NAMALWA (cell line): ENCODE measurements at regions not wholly inside any gene's neighbourhood (a gene's known extent, or its start where the extent isn't known, plus 50 kb on each side); places are given as distances from the start of the nearest gene placed in this dataset.

Experiments
- DNase-seq: peaks from one replicate; pipeline ENCODE4 v3.0.0-alpha.2; 2015; ENCODE audit warnings: low spot score

- DNase-seq: no peak
Measured at GRCh38 chr6:9405825-9406224, 970.5 kb upstream of the SLC35B3 start.

DNA sequence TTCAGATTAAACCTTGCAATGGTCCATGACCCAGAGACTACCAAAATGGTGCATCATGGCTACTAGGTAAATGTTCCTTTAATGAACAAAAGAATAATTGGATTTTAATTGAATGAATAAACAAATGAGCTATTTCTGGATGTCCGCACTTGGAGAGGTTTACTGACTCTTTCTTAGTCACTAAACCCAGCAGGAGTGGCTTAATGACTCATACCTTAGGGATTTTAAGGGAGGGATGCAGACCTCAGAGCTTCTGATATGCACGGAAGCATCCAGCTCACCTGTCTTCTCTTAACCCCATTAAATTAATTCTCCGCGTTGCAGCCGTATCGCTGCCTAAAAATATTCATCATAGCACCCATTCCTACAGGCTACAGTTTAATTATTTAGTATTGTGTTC is 970.0 kb upstream of the SLC35B3 start:
- DNase-seq: no peak

DNA sequence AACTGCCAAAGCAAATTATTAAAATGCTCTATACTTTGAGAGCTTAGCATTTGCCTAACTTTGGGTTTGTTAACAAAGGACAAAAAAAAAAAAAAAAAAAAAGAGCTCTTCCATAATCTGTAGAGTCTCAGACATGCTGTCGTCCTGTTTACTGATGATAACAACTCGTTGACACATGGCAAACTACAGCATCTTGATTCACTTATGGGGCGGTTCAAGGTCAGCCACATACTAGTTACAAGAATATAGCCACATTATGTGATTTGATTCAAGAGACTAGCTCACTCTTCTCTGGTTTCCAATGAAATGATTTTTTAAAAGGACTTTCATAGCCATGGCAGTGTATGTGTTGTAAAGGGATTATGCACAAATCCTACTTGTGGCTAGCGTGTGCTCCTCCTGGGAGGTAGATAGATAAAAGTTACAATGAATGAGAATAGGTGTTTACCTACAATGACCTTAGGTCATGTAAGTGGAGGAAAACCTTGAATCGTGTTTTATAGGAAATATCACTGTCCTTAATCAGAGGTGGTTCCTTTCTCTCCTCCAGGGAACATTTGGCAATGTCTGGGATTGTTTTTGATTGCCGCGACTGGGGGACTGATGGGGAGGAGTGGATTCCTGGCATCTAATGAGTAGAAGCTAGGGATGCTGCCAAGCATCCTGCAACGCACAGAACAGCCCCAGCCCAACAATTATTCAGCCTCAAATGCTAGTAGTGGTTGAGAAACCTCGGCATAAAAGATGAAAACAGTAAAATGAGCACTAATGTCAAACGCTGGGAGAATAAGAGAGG is 969.2 kb upstream of the SLC35B3 start:
- no peak for DNase-seq

- no peak for DNase-seq
Measured at GRCh38 chr6:9403736-9404135, 968.4 kb upstream of the SLC35B3 start.

DNA sequence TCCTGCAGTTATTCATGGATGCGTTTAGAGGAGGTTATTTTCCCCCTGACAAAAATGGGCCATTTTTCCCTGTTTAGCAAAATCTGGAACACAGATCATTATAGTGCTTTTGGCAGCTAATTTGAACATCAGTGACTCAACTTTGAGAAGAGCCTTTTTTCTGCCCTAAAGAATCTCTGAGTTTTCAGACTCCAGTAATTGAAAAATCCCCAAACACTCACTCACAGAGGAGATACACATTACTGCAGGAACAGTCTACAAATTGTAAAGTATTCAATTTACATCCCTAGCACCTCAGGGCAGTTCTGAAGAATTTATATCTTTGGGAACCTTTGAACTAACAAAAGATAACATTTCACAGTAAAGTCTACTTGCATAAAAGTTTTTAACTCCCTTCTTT is 966.6 kb upstream of the SLC35B3 start:
- no peak for DNase-seq

- DNase-seq: no peak
Measured at GRCh38 chr6:9399916-9400315, 964.6 kb upstream of the SLC35B3 start.

- DNase-seq: no peak
Measured at GRCh38 chr6:9398767-9399373, 963.5 kb upstream of the SLC35B3 start.

DNA sequence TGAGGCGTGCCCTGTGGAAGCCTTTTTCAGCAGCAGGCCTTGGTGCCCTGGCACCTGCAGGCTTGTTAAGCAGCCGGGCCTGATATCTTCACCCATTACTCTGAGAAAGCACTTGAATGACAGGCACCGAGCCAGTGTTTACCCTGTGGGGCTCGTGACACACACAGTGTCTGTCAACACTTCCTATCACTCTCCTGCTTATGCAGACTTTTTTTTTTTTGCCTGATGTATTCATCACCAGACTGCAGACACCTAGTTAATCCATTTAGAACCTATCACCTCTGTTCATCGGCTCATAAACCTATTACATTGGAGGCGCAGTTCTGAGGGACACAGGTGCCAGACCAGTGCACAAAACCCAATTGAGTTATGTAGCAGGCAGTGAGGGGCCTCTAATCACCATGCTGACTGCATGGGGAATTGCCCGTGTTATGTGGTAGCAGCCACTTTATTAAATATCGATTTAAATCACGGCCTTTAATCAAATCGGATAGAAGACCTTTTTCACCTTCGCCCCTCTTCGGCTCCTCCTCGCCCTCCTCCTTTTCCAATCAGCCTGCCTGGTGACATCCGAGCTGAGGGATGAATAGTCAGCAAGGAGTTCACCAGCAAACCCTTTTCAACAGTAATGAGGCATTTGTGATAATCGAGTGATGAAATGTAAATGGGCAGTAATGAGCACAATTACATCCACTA is 962.9 kb upstream of the SLC35B3 start:
- DNase-seq: no peak

DNA sequence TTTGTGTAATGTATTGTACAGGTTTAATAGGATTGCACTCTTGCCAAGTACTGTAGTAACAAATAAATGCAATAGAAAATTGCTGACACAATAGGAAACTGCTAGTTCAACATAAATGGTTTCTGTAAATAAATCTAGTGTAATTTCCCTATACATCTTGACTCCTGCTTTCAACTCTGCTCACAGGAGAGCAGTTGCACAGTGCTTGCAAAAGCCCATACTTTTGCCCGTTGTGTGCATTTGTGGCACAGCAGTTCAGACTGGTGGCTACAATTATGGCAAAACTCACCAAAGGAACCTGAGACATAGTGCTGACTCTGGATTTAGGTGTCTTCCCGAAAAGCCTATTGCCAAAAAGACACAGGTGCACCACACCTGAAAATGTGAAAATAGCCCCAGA is 953.3 kb upstream of the SLC35B3 start:
- no peak for DNase-seq

GRCh38 chr6:9380568-9380967 is 945.2 kb upstream of the SLC35B3 start:
- DNase-seq: no peak

- DNase-seq: no peak
Measured at GRCh38 chr6:9373308-9373707, 938.0 kb upstream of the SLC35B3 start.

GRCh38 chr6:9370480-9370879 is 935.1 kb upstream of the SLC35B3 start:
- no peak for DNase-seq

GRCh38 chr6:9365378-9365777 is 930.0 kb upstream of the SLC35B3 start:
- DNase-seq: no peak

DNA sequence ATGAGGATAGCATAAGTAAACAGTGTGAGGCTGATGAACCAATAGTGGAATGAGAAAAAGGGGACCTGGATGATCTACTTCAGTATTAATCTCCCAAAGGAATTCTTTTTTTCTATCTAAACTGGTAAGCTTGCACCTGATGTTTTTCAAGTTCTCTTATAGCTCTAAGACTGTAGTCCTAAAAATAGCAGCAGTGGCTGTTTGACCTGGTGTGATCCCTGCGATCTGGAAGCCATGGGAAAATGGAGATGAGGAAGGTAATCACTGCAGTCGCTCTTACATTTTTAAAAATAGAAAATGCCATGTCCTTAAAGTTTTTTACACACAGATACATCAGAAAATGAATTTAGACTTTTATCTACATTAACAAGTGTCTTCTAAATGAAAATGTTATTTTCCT is 926.4 kb upstream of the SLC35B3 start:
- DNase-seq: no peak

GRCh38 chr6:9360881-9361280 is 925.5 kb upstream of the SLC35B3 start:
- DNase-seq: no peak

DNA sequence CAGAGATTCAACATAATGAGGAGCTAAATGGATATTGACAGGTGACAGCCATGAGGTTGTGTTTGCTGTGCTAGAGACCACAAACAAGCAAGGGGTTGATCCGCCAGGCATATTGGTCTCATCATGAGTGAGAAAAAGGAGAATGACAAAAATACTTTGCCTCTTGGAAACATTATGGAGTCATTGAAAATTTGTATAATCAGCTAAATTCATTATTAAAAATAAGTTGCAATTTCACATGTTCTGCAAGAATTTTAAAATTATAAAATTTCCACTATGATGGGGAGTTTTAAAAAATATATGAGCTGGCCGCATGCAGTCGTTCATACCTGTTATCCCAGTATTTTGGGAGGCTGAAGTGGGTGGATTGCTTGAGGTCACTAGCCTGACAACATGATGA is 912.3 kb upstream of the SLC35B3 start:
- no peak for DNase-seq

GRCh38 chr6:9346923-9347322 is 911.6 kb upstream of the SLC35B3 start:
- no peak for DNase-seq

DNA sequence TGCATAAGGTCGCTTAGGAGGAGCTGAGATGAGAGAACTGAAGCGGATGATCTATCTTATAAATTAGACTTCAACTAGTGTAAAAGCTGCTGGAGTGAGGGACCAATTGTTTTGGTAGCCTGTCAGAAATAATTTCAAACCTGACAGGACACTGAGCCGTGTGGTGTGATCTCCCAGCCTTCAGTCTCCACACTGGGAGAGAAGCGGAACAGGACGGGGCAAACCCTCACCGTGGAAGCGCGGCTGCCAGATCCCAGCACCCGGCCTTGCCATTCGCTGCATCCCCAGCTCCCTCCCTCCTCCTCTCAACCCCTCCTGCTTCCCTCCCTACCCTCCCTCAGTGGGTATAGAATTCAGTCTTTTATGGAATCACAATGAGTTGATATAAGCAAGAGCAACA is 900.1 kb upstream of the SLC35B3 start:
- no peak for DNase-seq

DNA sequence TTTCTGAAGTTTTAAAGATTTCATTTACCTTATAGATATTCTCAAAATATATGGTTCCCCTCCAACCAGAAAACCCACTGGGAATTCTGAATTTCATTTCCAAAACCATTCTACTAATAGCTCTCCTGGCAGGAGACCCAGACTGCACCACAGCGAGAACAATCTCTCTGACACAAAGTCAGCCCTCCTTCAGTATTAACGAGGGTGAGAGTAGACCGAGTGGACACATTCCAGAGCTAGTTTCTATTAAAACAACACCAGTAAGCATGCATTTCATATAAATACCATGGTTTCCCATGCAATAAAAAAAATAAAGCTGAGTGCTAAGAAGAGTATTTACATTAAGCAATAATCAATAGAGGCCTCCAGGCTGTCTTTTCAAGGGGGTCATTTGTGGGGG is 899.6 kb upstream of the SLC35B3 start:
- DNase-seq: no peak

- DNase-seq: no peak
Measured at GRCh38 chr6:9332241-9332780, 897.0 kb upstream of the SLC35B3 start.

DNA sequence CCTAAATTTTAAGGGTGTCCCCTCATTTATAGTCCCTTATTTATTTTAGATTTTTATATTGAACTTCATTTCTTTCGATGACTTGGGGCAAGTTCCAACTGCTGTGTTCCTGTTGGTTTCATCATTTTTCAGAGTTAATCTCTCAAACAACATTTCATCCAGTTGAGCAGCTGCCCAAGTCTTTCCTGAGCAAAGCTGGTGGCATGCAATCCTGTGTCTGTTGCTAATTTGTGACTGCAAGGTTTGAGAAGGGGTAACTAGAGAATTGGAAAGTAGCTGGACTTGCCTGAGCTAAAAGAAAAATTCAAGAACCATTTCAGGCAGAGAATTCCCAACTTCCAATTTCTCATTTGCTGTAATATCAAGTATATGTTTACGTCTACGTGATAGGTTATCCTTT is 881.5 kb upstream of the SLC35B3 start:
- no peak for DNase-seq

- no peak for DNase-seq
Measured at GRCh38 chr6:9315966-9316650, 880.8 kb upstream of the SLC35B3 start.

DNA sequence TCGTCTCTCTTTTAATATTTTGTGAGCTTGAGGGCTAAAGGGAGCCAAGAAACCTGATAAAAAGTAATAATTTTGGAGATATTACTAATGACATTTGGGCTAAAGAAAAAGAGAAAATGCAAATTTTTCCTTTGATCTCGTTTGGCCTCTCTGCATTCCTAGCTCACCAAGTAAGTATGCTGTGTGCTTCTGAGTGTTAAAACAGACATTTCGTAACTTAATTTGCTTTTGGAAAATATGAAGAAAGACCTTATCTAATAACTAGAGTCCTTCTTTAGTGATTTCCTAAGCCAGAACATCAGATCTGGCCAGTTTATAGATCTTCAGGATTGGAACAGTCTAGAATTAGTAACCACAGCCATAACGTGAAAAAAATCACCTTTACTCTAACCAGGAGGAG is 872.9 kb upstream of the SLC35B3 start:
- DNase-seq: no peak
